AG20443 (cell line): ENCODE measurements at regions not wholly inside any gene's neighbourhood (a gene's known extent, or its start where the extent isn't known, plus 50 kb on each side); places are given as distances from the start of the nearest gene placed in this dataset.
"Not testable (repeated sequence)": the region's sequence is repeated elsewhere in the genome, so short reads cannot be mapped to it uniquely, and the experiment has no call there.

ENCODE experiments used
- DNase-seq: peaks from one replicate; pipeline ENCODE4 v3.0.0; 2012; ENCODE audit warnings: low spot score, mixed read lengths

DNA sequence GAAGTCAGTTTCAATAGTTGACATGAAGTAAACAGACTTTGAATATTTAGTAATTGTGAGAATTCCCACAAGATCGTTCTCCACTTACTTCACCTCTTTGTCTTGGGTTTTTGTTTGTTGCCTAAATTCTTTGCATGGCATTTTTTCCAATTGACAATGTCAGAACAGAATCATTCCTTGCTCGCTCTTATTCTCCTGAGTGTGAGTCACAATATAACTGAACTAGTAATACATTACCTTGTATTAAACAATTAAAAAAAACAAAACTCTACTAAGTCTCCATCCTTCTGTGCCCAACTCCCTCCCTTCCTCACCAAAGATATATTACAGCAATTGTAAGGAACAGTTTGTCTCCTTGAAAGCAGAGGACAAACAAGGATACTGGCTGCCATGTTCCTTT lies 638.8 kb upstream of the NOVA1 start:
- DNase-seq = no peak

DNA sequence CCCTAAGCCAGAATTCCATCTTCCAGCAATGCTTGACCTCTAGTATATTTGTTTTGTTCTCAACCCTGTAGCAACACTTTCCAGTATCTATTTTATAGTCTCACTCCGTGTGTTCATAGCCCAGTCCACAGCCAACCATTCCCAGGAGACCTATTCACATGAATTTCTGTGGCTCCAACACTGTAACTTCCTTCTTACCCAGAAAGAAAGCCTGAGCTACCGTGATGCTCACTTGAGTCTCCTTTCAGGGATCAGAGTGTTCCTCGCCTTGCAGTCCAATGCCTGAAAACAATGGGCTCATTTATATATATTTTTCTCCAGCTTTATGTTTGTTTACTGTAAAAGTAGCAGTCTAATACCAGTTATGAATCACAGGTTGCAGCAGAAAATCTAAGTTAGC lies 645.0 kb upstream of the NOVA1 start:
- DNase-seq = no peak

DNA sequence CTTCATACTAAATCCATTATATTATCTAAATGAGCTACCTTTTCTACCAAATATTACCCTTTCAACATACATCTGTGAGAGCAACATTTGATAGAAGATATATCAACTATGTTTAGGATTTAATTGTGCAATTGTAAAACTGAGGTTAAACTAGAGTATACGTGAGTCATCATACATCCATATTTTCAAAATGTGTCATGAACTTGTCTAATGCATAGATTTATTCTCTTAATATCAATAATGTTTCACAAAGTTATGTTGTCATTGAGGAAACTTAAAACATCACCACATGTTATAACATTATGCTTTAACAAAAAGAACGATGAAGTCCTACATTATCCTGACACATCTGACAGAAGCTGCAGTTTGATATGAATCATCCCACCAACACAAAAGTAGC lies 645.5 kb upstream of the NOVA1 start:
- no peak for DNase-seq

DNA sequence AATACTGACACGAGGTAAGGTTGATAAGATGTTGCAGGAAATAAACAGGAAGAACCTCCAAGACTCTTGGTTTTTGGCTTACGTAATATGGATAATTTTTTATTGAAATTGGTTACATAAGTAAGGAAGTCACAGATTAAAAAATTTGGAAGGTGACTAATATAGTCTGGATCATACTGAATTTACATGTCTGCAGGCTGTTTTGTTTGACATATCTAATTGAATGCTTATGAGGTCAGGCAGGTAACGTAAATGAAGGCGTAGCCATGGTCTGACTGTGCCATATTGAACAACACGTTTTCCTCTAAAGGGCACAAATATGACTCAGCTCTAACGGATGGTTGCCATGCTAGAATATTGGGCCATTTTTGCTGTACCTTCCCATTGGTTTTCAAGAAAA lies 648.1 kb upstream of the NOVA1 start:
- no peak for DNase-seq

DNA sequence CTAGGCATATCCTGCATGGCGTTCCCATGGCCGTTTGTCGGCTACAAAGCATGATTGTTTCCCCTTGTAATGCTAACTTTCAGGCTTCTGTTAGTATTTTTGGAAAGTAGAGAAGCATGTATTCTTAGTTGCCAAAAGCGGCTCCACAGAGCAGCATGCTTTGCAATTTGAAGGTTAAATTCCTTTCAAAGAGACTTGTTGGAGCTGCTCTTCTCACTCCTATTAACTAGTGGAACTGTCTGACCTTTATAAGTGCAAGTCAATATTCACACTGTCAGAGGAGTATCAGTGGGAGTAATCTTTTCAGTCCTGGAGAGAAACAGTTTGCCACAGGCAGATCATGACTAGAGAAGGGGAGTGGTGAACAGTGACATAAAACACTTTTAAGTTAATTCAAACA lies 656.1 kb upstream of the NOVA1 start:
- DNase-seq = no peak

DNA sequence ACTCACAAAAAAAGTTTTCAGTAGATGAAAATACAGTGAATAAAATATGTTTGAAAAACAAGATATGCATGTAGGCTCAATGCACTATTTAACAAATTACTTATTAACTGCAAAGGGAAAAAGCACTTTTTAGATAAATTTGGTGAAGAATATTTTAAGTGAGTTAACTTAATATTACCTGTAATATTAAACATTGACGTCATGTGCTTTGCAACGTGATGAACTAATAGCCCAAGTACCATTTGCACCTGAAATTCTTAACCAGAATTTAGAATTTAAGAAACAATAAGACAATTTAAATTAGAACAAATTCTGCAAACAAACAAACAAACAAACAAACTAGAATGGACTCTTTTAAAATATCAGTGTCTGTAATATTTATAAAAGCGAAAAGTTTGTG lies 659.0 kb upstream of the NOVA1 start:
- DNase-seq = no peak

DNA sequence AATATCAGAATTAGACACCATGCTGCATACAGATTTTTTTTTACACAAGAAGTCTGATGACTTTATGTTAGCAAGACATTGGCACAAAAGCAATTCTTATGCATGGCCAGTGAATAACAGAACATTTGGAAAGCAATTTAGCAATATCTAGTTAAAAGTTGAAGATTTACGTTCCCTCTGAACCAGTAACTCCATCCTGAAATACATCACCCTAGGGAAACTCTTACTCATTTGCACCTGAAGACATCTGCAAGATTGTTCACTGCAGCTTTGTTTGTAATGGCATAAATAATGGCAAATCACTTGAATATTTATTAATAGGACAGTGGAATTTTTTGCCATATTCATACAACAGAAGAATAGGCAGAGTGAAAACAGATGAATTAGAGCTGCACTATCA lies 670.0 kb upstream of the NOVA1 start:
- DNase-seq = no peak

DNA sequence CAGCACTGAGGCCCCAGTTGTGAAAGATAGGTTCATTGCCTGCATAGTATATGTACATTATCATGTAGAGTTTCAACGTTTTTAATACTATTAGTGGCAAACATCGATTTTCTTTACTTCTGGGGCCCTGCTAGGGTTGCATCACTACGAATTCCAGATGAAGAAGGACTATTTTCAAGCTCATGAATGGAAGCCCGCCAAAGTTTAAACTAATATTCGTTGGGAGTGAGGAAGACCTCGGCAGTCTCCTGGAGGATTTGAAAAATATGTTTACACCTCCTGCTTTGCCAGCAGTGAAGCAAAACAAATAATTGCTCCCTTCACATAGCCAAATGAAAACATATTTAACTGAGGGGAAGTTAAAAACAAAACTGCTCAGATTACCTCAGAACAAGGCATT lies 672.9 kb upstream of the NOVA1 start:
- DNase-seq = no peak

DNA sequence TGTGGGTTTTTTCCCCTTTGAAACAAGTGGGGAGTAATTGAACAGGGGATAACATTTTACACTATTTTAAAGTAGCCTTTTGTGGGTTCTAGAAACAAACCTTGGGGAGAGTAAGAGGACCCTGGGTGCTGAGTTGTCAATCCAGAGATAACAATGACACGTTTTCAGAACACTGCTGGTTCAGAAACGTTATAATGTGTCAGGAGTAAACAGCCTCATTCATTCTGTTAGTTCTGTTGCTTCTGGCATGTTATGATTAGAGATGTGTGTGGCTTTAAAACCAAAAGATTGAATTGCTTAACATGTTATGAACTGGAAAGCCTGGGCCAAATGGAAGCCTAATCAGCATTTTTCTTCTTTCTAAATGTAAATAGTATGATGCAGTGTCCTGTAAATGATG lies 680.5 kb upstream of the NOVA1 start:
- DNase-seq = no peak

DNA sequence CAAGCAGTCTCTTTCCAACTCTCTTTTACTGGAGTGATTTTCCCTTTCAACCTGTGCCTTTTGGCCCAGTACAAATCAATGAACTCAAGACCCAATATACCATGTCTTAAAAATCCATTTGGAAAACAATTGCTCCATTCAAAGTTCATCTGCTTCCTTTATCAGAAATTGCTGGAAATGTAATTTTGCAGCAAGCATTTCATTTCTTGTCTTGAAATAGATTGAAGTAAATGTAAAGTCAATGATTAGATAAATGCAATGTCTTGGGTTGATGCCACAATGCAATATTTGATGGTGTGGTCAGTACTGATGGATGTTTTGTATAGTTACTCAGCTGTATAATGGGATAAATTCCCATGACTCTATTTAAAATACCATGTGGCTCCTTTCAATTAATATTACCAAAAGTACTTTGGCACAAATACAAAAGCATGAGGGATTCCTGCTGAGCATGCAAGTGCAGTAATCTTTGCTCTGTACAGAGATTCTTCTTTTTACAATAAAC lies 707.7 kb upstream of the NOVA1 start:
- DNase-seq = no peak

DNA sequence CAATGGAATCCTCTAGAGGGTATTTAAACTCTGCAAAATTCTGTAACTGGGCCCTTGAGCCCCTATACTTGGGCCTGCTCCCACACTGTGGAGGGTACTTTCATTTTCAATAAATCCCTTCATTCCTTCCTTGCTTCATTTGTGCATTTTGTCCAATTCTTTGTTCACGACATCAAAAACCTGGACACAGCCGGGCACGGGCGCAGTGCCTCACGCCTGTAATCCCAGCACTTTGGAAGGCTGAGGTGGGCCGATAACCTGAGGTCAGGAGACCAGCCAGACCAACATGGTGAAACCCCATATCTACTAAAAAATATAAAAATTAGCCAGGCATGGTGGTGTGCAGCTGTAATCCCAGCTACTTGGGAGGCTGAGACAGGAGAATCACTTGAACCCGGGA lies 714.9 kb upstream of the NOVA1 start:
- not testable (repeated sequence) for DNase-seq

DNA sequence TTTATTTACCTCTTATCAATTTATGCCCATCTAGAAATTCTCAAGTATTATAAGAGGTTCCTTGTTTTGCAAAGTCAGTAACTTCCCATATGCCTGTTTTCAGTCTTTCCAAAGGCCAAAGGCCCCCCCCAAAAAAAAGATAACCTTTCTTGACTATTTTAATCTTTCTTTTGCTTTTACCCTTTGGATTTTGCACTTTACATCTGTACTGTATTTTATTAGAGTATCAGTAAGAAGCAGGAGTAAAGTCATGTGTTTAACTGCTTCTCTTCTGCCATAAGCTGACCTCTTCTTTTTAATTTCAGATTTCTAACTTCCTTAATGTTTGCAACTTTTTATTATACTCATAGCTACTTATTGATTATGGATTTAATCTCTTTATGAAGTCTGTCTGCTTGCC lies 716.4 kb upstream of the NOVA1 start:
- no peak for DNase-seq

DNA sequence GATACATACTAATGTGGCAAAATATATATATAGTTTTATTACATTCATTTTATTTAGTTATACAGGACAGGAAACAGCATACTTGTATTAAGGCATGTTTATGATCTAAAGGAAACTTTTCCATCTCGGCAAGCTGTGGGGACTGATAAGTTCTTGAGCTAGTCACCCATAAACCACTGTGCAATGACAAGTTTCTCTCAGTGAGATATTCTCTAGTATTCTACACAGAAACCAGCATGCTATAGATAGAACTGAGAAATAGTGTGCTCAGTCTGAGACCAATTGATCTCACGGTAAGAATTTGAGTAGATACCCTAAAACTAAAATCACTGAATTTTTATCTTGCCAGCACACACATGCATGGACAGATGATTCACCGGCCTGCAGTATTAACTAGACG lies 717.6 kb upstream of the NOVA1 start:
- no peak for DNase-seq

DNA sequence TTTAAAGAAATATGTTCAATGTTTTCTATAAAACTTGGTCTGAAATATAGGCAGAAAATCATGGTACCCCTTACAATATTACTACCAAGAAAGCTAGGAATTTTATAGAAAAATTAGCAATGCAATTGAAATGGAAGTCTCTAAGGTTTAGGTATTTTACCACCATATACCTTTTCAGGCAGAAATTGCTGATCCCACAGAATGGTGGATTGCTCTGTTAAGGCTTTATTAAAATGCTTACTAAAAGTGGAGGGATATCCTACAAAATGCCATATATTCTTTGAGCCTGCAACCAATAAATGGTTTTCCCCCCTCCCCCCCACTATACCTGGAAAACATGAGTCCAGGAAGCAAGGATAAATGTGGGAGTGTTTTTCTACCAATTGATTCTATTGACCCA lies 718.1 kb upstream of the NOVA1 start:
- no peak for DNase-seq

DNA sequence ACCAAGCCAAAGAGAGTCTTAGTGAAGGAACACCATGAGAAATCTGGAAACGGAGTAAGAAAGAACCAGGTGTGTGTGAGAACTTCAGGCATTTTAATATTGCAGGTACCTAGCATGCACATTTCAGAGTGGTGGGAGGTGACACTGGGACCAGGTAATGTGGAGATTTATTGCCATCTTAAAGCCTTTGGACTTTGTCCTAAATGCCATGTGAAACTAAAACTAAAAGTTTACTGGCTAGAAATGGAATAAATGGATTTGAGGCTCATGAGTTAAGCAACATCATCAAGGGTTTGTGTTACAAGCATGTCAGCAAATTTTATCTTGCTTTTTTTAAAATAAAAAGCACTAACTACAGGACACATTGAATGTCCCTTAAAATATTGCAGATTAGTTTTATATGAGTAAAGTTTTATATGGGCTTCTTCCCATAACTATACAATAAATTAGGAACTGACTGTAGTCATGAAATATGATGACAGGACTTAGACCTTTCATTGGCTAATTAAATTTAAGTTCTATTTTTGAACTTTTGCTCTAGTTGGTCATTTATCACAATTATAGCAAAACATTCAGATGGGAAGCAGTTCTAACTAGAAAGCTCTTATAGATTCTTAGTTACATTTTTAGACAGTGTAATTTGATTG lies 721.1 kb upstream of the NOVA1 start:
- no peak for DNase-seq

DNA sequence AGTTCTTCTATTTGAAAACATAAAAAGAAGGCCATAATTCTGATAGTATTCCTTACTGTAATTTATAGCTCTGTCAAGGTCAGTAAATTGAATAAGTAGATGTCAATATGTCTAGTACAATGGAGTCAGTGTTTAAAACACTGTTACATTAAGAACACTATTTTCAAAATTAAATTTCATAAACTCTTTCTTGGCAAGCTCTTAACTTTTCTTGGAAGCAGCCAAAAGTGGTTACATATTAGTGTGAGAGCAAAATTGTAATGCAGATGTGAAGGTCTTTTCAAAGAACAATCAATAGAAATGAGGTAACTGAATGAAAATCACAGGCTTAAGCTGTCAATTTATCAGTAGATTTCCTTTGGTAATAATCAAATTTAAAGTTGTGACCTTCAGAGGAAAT lies 722.4 kb upstream of the NOVA1 start:
- DNase-seq = no peak

DNA sequence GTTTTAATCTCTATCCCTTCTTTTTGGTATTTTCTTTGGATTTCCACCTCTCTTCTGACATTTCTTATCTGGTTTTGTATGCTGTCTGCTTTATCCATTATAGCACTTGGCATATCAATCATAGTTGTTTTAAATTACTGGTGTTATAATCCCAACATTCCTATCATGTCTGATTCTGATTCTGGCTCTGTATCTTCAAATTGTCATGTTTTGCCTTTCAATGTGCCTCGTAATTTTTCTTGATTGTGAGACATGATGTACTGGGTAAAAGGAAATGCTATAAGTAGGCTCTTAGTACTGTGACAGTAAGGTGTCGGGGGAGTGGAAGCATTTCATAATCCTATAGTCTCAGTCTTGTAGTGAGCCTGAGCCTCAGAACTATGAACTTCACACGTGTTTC lies 729.3 kb upstream of the NOVA1 start:
- no peak for DNase-seq

DNA sequence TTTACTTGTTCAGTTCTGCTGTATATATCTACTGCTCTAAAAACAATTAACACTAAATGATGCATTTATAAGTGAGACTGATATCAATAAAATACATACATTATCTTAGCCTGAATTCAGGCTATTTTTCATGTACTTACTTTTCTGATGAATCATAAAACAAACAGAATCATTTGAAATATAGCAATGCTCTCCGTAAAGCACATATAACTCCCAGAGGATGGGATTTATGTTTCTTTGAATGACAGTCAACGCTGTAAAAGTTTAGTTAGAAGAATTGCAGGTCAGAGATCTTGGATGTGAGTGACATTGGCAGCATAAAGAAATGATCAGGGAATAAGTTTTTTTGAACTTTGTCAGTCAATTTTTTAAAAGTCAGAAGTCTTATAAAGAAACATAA lies 740.2 kb upstream of the NOVA1 start:
- no peak for DNase-seq

DNA sequence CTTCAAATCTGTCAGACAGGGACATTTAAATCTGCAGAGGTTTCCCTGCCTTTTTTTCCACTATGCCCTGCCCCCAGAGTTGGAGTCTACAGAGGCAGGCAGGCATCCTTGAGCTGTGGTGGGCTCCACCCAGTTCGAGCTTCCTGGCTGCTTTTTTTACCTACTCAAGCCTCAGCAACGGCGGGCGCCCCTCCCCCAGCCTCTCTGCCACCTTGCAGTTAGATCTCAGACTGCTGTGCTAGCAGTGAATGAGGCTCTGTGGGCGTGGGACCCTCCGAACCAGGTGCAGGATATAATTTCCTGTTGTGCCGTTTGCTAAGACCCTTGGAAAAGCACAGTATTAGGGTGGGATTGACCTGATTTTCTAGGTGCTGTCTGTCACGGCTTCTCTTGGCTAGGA lies 765.2 kb upstream of the NOVA1 start:
- not testable (repeated sequence) for DNase-seq

DNA sequence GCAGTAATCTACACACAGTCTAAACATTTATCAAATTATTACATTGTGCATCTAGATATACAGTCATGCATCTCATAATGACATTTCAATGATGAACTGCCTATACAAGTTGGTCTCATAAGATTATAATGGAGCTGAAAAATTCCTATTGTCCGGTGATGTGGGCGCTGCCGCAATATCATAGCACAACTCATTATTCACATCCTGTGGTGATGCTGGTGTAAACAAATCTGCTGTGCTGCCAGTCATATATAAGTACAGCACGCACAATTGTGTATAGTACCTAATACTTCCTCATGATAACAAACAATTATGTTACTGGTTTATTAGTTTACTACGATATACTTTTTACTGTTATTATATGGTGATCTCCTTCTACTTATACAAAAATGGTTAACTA lies 768.8 kb upstream of the NOVA1 start:
- DNase-seq = no peak

DNA sequence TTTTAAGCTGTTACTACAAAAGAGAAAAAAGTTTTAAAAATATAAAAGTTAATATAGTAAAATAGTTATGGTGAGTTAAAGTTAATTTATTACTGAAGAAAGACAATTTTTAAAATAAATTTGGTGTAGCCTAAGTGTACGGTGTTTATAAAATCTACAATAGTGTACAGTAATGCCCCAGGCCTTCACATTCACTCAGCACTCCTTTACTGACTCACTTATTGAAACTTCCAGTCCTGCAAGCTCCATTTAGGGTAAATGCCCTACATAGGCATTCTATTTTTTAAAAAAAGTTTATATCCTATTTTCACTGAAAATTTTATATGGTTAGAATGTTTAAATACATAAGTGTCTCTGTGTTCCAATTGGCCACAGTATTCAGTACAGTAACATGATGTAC lies 769.5 kb upstream of the NOVA1 start:
- DNase-seq = no peak

DNA sequence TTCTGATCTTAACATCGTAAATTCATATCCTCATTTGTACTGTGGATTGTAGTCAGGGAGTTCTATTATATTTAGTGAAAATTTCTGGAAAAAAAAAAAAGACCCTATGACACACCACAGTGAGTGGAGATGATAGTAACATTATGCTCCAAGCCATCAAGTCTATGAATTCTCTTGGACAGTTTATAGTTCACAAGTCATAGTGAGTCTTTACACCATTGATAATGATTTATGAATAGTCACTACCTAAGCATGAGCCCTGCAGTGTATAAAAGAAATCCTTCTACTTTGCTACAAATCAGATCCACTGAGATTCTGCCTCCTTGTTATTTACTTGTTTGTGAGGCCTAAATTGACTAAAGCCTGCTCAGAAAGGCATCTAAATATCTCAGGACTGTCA lies 772.2 kb upstream of the NOVA1 start:
- no peak for DNase-seq

DNA sequence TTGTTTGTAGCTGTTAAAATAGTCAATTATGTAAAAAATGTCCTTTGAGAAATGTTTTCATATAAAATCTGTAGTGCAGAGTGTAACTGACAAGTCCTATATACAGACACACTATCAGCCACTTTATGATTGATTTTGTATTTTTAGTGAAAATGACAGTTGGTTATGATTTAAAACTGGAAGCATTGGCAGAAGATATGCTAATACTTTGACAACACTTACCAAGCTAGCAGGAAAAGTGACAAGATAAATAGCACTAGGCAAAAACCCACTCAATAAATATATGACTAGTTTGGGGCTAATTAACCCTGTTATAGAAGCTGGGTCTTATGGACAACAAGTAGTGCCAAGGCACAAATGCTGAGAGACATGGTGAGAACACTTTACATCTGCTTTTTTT lies 772.9 kb upstream of the NOVA1 start:
- DNase-seq = no peak

DNA sequence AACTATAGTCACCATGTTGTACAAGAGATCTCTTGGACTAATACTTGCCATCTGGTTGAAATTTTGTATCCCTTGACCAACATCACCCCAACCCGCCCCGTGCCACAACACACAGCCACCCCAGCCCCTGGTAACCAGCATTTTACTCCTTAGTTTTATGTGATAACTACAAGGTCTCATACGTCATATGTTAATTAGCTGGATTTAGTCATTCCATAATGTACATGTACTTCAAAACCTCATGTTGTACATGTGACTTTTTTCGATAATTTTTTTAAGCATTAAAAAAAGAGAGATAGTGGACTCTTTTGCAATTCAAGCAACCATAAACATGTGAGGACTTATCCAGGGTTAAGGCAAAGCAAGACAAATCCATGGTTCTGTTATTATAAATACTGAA lies 773.4 kb upstream of the NOVA1 start:
- DNase-seq = no peak

DNA sequence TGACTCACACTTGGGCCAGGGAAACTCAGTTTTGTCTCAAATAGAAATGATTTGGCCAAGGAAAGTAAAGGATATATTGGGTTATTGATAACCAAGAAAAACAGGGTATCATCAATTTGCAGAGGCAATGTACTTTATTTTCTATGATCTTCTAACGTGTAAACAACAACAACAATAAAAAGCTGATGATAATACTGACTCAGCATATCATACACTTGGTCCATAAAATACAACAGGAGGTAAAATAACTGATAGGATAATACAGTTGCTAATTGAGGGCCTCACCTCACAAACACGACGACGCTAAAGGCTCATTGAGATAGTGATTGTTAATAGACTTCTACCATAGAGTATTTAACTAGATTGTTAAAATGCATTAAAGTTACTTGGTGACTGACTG lies 774.0 kb upstream of the NOVA1 start:
- DNase-seq = no peak
